Rectal smooth muscle tissue (tissue), 1 donor: ENCODE measurements at regions not wholly inside any gene's neighbourhood (a gene's known extent, or its start where the extent isn't known, plus 50 kb on each side); places are given as distances from the start of the nearest gene placed in this dataset.
A peak's percentile ranks its signal among the peaks of the same experiment; 100 is the strongest.

Experiments used
- H3K27ac ChIP-seq: one replicate; pipeline ENCODE4 v1.7.0; 2013; ENCODE audit warnings: low read depth, low read length, inconsistent platforms
- H3K27me3 ChIP-seq: one replicate; pipeline ENCODE4 v1.7.0; 2013; ENCODE audit warnings: low read length; ENCODE audit not compliant: control insufficient read depth, insufficient read depth
- H3K36me3 ChIP-seq: one replicate; pipeline ENCODE4 v1.7.0; 2013; ENCODE audit warnings: low read length; ENCODE audit not compliant: control insufficient read depth, insufficient read depth
- H3K4me1 ChIP-seq: one replicate; pipeline ENCODE4 v1.7.0; 2013; ENCODE audit warnings: low read length; ENCODE audit not compliant: control insufficient read depth, insufficient read depth
- H3K4me3 ChIP-seq: one replicate; pipeline ENCODE4 v1.7.0; 2013; ENCODE audit warnings: low read length
- H3K9ac ChIP-seq: one replicate; pipeline ENCODE4 v1.7.0; 2013; ENCODE audit warnings: low read length

DNA sequence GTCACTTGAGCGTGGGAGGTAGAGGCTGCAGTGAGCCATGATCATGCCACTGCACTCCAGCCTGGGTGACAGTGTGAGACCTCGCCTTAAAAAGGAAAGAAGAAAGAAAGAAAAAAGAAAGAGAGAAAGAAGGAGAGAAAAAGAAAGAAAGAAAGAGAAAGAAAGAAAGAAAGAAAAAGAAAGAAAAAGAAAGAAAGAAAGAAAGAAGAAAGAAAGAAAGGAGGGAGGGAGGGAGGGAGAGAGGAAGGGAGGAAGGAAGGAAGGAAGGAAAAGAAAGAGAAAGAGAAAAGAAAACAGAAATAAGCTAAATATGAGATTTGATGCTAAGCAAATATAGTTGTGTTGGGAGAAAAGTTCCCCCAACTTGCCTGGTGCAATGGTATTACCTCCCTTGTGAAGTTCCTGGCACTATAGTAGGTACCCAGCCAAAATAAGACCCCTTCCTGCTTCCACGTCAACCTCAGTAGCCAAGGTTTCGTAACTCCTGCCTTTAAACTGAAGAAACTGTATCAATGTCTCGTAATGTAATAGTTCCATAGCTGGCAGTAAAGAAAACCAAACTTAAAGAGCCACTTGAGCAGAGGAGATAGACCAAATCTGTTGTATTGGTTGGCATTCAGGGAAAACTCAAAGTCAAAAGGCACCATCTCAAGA, 88.1 kb upstream of the HNRNPU start:
- Histone ChIP-seq H3K9ac (no peak overlapping the region), H3K27me3 (no peaks in the 10 kb centered on the region), H3K4me1 (peaks cover 5% of the 10 kb centered on the region), H3K36me3 (no peaks in the 10 kb centered on the region), H3K4me3 (no peak overlapping the region), H3K27ac (no peak overlapping the region)

GRCh38 chr1:244948416-244948815, 84.1 kb upstream of the HNRNPU start:
- H3K27me3 ChIP-seq = no peaks in the 10 kb centered on the region
- H3K4me1 ChIP-seq = no peaks in the 10 kb centered on the region
- H3K9ac ChIP-seq = no peak overlapping the region
- H3K27ac ChIP-seq = no peak overlapping the region
- no peaks in the 10 kb centered on the region for H3K36me3 ChIP-seq
- H3K4me3 ChIP-seq = no peak overlapping the region

- Histone ChIP-seq H3K4me1 (no peaks in the 10 kb centered on the region), H3K27ac (no peak overlapping the region), H3K4me3 (no peak overlapping the region), H3K36me3 (no peaks in the 10 kb centered on the region), H3K27me3 (no peaks in the 10 kb centered on the region), H3K9ac (no peak overlapping the region)
Observed at GRCh38 chr1:244945109-244945671, 80.8 kb upstream of the HNRNPU start.

GRCh38 chr1:244941121-244941520, 76.8 kb upstream of the HNRNPU start:
- Histone ChIP-seq H3K4me3 (no peak overlapping the region), H3K27me3 (no peaks in the 10 kb centered on the region), H3K4me1 (no peaks in the 10 kb centered on the region), H3K9ac (no peak overlapping the region), H3K27ac (no peak overlapping the region), H3K36me3 (no peaks in the 10 kb centered on the region)

DNA sequence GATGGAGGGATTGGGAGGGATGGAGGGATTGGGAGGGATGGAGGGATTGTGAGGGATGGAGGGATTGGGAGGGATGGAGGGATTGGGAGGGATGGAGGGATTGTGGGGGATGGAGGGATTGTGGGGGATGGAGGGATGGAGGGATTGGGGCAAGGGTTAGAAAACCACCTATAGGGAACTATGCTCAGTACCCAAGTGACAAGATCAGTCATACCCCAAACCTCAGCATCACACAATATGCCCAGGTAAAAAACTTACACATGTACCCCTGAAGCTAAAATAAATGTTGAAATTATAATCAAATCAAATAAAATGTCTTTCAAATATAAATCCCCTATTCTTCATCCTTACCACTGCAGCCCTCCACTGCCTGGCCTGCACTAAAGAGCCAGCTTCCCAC, 72.8 kb upstream of the HNRNPU start:
- no peak overlapping the region for H3K4me3 ChIP-seq
- H3K27ac ChIP-seq = no peak overlapping the region
- no peak overlapping the region for H3K9ac ChIP-seq
- no peaks in the 10 kb centered on the region for H3K4me1 ChIP-seq
- no peaks in the 10 kb centered on the region for H3K27me3 ChIP-seq
- no peaks in the 10 kb centered on the region for H3K36me3 ChIP-seq

DNA sequence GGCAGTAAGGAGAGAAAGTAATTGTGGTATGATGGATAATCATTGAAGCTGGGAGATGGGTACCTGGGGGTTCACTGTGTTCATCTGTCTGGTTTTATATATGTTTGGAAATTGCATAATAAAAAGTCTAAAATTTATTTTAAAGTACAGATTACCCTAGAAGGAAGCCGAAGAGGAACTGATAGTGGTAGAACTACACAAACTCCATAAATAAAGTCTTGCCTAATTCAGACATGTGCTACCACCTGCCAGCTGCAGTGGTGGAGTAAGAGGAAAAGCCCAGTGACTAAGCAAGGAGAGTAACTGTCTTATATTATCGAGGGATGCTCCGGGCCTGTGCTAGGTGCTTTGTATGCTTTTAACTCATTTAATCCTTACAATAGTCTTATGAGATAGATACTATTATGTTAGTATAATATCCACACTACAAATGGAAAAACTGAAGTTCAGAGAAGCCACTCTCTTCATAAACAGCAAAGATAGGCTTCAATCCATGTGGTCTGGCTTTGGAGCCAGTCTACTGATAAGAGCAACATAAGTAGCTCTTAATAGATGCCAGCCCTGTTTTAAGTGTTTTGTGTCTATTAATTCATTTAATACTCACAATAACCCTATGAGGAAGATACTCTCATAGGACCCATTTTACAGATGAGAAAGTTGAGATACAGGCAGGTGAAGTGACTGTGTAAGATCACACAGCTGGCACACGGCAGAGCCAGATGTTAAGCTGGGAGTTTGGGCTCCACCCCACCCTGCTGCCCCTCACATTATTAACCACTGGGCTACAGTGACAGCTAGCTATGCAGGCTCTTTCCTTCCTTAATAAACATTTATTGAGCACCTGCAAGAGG, 56.8 kb upstream of the HNRNPU start:
- no peaks in the 10 kb centered on the region for H3K4me1 ChIP-seq
- H3K36me3 ChIP-seq = no peaks in the 10 kb centered on the region
- H3K27ac ChIP-seq = no peak overlapping the region
- no peaks in the 10 kb centered on the region for H3K27me3 ChIP-seq
- no peak overlapping the region for H3K4me3 ChIP-seq
- H3K9ac ChIP-seq = no peak overlapping the region

GRCh38 chr1:244919320-244920282, 55.3 kb upstream of the HNRNPU start:
- no peak overlapping the region for H3K9ac ChIP-seq
- no peaks in the 10 kb centered on the region for H3K27me3 ChIP-seq
- H3K27ac ChIP-seq = no peak overlapping the region

DNA sequence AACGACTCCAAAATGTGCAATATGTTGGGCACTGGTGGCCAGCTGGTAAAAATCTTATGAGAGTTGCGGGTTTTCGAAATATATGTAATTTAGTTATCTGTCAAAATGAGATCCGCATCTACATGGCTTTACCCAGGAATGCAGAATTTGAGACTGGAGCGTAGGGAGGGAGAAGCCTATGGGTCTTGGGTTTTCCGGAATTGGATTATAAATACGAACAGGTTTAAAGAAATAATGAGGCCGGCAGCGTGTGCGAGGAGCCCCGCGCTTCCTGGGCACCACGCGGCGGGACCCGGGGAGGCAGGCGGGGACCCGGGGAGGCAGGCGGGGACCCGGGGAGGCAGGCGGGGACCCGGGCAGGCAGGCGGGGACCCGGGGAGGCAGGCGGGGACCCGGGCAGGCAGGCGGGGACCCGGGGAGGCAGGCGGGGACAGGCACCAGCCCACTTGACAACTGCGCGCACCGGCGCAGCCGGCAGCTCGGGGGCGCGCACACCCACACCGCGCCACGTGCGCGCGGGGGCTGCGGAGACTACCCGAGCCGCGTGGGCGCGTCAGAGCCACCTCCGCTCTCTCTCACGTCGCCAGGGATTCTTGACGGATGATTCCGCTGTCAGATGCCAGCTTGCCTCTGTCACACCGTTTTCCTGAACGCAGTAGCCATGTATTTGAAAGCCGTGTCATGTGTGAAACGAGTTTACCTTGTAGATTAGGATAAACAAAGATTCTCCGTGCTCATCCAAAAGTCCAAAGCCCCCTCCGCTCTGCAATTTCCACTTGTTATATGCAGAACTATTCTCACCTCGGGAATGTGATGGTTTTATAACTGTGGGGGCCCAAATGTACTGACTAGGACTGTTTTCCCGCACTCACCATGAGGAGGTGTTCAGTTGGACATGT, 54.3 kb upstream of the HNRNPU start:
- Histone ChIP-seq H3K4me1 (no peaks in the 10 kb centered on the region), H3K9ac (no peak overlapping the region), H3K36me3 (no peaks in the 10 kb centered on the region), H3K27me3 (no peaks in the 10 kb centered on the region), H3K27ac (no peak overlapping the region), H3K4me3 (peak overlapping the region; percentile 57)

More at GRCh38 chr1:244919320-244920282, 55.3 kb upstream of the HNRNPU start:
- Histone ChIP-seq H3K4me3 (peak overlapping the region; percentile 57), H3K36me3 (no peaks in the 10 kb centered on the region), H3K4me1 (no peaks in the 10 kb centered on the region)

DNA sequence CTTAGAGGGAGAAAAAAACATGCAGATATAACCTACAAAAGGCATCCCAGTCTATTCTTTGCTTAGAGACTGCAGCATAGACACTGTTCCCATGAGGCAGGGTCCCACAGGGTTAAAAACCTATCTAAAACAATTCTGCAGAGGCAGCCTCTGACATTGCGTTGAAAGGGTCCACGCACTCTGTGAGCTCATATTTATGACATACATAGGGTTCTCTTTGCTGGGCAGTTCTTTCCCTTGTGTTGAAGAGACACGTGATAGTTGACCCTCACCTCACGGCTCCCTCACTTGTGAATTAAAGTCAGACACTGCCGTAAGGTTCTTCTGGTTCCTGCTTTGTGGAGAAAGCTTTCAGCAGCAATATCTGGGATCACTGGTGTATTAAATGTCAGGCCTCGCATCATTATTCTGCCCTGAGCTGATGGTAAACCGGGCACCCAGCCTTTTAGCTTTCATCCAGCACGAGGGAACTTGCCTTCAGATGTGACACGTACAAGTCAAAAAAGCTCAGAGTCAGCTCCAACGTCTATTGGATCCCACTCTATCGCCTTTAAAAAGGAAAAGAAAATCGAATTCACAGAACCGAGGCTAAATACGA, 52.8 kb upstream of the HNRNPU start:
- no peaks in the 10 kb centered on the region for H3K27me3 ChIP-seq
- no peak overlapping the region for H3K9ac ChIP-seq
- no peak overlapping the region for H3K4me3 ChIP-seq
- no peaks in the 10 kb centered on the region for H3K36me3 ChIP-seq
- no peaks in the 10 kb centered on the region for H3K4me1 ChIP-seq
- H3K27ac ChIP-seq = no peak overlapping the region

DNA sequence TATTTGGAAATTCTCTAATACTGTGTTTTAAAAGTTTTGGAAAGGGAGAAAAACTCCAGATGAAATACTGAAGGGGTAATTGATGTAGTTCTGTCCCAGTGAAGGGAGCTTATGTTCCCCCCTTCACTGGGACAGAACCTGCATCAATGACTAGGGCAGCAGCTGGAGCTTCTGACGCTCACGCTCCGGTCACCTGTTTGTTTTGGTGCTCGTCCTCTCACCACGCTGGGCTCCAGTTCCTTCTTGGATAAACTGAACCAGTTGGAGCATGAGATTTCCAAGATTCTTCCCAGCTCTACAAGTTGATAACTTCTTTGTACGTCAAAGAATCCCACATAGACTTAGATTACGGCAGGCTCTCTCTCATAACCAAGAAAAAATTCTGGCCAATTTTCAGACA, 51.4 kb upstream of the HNRNPU start:
- no peak overlapping the region for H3K9ac ChIP-seq
- no peak overlapping the region for H3K27ac ChIP-seq
- no peaks in the 10 kb centered on the region for H3K36me3 ChIP-seq
- H3K4me3 ChIP-seq = no peak overlapping the region
- no peaks in the 10 kb centered on the region for H3K4me1 ChIP-seq
- no peaks in the 10 kb centered on the region for H3K27me3 ChIP-seq

DNA sequence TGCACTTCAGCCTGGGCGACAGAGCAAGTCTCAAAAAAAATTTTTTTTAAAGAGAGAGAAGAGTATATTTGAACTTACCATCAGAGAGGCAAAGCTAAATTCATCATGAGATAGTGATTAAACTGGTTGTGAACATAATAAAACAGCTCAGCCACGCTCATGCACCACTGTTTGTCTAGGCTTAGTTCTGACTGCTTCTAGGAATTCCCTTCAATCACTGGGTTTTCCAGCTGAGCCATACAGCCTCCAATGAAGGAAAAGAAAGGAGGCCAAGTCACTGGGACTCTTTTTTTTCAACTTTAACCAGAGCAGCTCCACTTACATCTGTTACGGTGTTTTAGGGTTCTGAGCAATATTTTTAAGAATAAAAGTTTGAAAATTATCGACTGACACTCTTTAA, 50.4 kb upstream of the HNRNPU start:
- H3K4me1 ChIP-seq = no peaks in the 10 kb centered on the region
- H3K9ac ChIP-seq = no peak overlapping the region
- H3K27me3 ChIP-seq = no peaks in the 10 kb centered on the region
- H3K36me3 ChIP-seq = no peaks in the 10 kb centered on the region
- no peak overlapping the region for H3K4me3 ChIP-seq
- H3K27ac ChIP-seq = no peak overlapping the region
